H9 (cell line): ENCODE measurements at regions not wholly inside any gene's neighbourhood (a gene's known extent, or its start where the extent isn't known, plus 50 kb on each side); places are given as distances from the start of the nearest gene placed in this dataset.

Source experiments
- DNase-seq: peaks from one replicate; pipeline ENCODE4 v3.0.0-alpha.2; 2017
- H2AFZ ChIP-seq: one replicate; pipeline ENCODE4 v1.6.1; 2013; ENCODE audit warnings: mild to moderate bottlenecking, low read length, control low read depth, moderate library complexity
- H2AK5ac ChIP-seq: 2 replicates; pipeline ENCODE4 v1.6.1; 2013; ENCODE audit warnings: low read length, control low read depth, mixed read lengths; ENCODE audit not compliant: insufficient read length
- H2BK120ac ChIP-seq: one replicate; pipeline ENCODE4 v1.6.1; 2013; ENCODE audit warnings: low read depth, mild to moderate bottlenecking, low read length, control low read depth, inconsistent platforms; ENCODE audit not compliant: poor library complexity, severe bottlenecking
- H2BK12ac ChIP-seq: 2 replicates; pipeline ENCODE4 v1.6.1; 2013; ENCODE audit warnings: low read length, control low read depth, mixed read lengths, low read depth; ENCODE audit not compliant: insufficient read length
- H2BK15ac ChIP-seq: 2 replicates; pipeline ENCODE4 v1.6.1; 2013; ENCODE audit warnings: low read depth, low read length, control low read depth
- H2BK20ac ChIP-seq: one replicate; pipeline ENCODE4 v1.6.1; 2013; ENCODE audit warnings: low read depth, mild to moderate bottlenecking, low read length, control low read depth, inconsistent platforms; ENCODE audit not compliant: poor library complexity, severe bottlenecking
- H2BK5ac ChIP-seq: 2 replicates; pipeline ENCODE4 v1.6.1; 2013; ENCODE audit warnings: low read length, control low read depth, mixed read lengths; ENCODE audit not compliant: insufficient read length
- H3K14ac ChIP-seq: 2 replicates; pipeline ENCODE4 v1.6.1; 2013; ENCODE audit warnings: low read length, control low read depth; ENCODE audit not compliant: insufficient read depth
- H3K18ac ChIP-seq: 2 replicates; pipeline ENCODE4 v1.6.1; 2013; ENCODE audit warnings: low read depth, mild to moderate bottlenecking, mixed read lengths, low read length, control low read depth; ENCODE audit not compliant: insufficient read length
- H3K23ac ChIP-seq: 2 replicates; pipeline ENCODE4 v1.6.1; 2013; ENCODE audit warnings: low read length, control low read depth, mixed read lengths, low read depth; ENCODE audit not compliant: insufficient read length
- H3K23me2 ChIP-seq: 2 replicates; pipeline ENCODE4 v1.6.1; 2013; ENCODE audit warnings: low read depth, mild to moderate bottlenecking, mixed read lengths, low read length, control low read depth; ENCODE audit not compliant: insufficient read length, poor library complexity, severe bottlenecking
- H3K27ac ChIP-seq: 2 replicates; pipeline ENCODE4 v1.5.1; 2013; ENCODE audit warnings: low read length, control low read depth, mixed read lengths, low read depth; ENCODE audit not compliant: insufficient read length
- H3K27me3 ChIP-seq: 2 replicates; pipeline ENCODE4 v1.6.1; 2013; ENCODE audit warnings: low read length, control low read depth, inconsistent platforms; ENCODE audit not compliant: insufficient read depth
- H3K4ac ChIP-seq: 2 replicates; pipeline ENCODE4 v1.6.1; 2013; ENCODE audit warnings: low read depth, mild to moderate bottlenecking, control low read depth, inconsistent platforms, low read length, moderate library complexity
- H3K4me1 ChIP-seq: 2 replicates; pipeline ENCODE4 v1.6.1; 2013; ENCODE audit warnings: low read length, control low read depth, inconsistent platforms; ENCODE audit not compliant: insufficient read depth
- H3K4me2 ChIP-seq: 2 replicates; pipeline ENCODE4 v1.6.1; 2013; ENCODE audit warnings: low read length, control low read depth, mixed read lengths; ENCODE audit not compliant: insufficient read length, insufficient read depth
- H3K56ac ChIP-seq: 2 replicates; pipeline ENCODE4 v1.6.1; 2013; ENCODE audit warnings: low read depth, mild to moderate bottlenecking, mixed read lengths, low read length, control low read depth; ENCODE audit not compliant: insufficient read length
- H3K79me1 ChIP-seq: 2 replicates; pipeline ENCODE4 v1.6.1; 2013; ENCODE audit warnings: low read depth, mild to moderate bottlenecking, moderate library complexity, low read length, control low read depth, inconsistent platforms; ENCODE audit not compliant: insufficient read depth, poor library complexity, severe bottlenecking
- H3K79me2 ChIP-seq: 2 replicates; pipeline ENCODE4 v1.6.1; 2013; ENCODE audit warnings: low read length, control low read depth, inconsistent platforms; ENCODE audit not compliant: insufficient read depth
- H3K9ac ChIP-seq: 2 replicates; pipeline ENCODE4 v1.6.1; 2013; ENCODE audit warnings: low read length, control low read depth, mixed read lengths; ENCODE audit not compliant: insufficient read length; ENCODE audit errors: extremely low read depth
- H3K9me3 ChIP-seq: one replicate; pipeline ENCODE4 v1.6.1; 2013; ENCODE audit warnings: low read depth, low read length, inconsistent platforms; ENCODE audit not compliant: control insufficient read depth
- H3T11ph ChIP-seq: one replicate; pipeline ENCODE4 v1.6.1; 2013; ENCODE audit warnings: mild to moderate bottlenecking, low read length, control low read depth, inconsistent platforms
- H4K20me1 ChIP-seq: one replicate; pipeline ENCODE4 v1.6.1; 2013; ENCODE audit not compliant: control insufficient read depth, insufficient read length, insufficient read depth
- H4K5ac ChIP-seq: 2 replicates; pipeline ENCODE4 v1.6.1; 2013; ENCODE audit warnings: low read depth, mild to moderate bottlenecking, mixed read lengths, low read length, control low read depth; ENCODE audit not compliant: insufficient read length
- H4K8ac ChIP-seq: replicated peaks from 2 replicates; pipeline ENCODE4 v1.6.1; 2013; ENCODE audit warnings: low read length, control low read depth, mixed read lengths, low read depth; ENCODE audit not compliant: insufficient read length
- H4K91ac ChIP-seq: 2 replicates; pipeline ENCODE4 v1.6.1; 2013; ENCODE audit warnings: low read depth, mild to moderate bottlenecking, moderate library complexity, mixed read lengths, low read length, control low read depth; ENCODE audit not compliant: insufficient read length
- H3K27ac Mint-ChIP-seq, 3 experiments: 2 replicates in 2 of 3; 3 replicates in 1 of 3; pipeline ENCODE4 v1.8.0; 2020 to 2021; ENCODE audit warnings: mixed read lengths in 3 of 3, mild to moderate bottlenecking in 1 of 3, moderate library complexity in 1 of 3
- H3K27me3 Mint-ChIP-seq: 2 replicates; pipeline ENCODE4 v1.8.0; 2021; ENCODE audit warnings: low read depth, mild to moderate bottlenecking, moderate library complexity, mixed read lengths
- H3K36me3 Mint-ChIP-seq, 3 experiments: 2 replicates in 2 of 3; 3 replicates in 1 of 3; pipeline ENCODE4 v1.8.0; 2020 to 2021; ENCODE audit warnings: low read depth in 3 of 3, mixed read lengths in 3 of 3; ENCODE audit not compliant: insufficient read depth in 1 of 3
- H3K4me1 Mint-ChIP-seq, 2 experiments: 2 replicates each; pipeline ENCODE4 v1.8.0; 2020; ENCODE audit warnings: mixed read lengths in 2 of 2
- H3K4me3 Mint-ChIP-seq, 2 experiments: 2 replicates in 1 of 2; 3 replicates in 1 of 2; pipeline ENCODE4 v1.8.0; 2020 to 2021; ENCODE audit warnings: mild to moderate bottlenecking in 2 of 2, mixed read lengths in 2 of 2, moderate library complexity in 1 of 2
- H3K9me3 Mint-ChIP-seq, 2 experiments: 2 replicates in 1 of 2; 3 replicates in 1 of 2; pipeline ENCODE4 v1.8.0; 2020; ENCODE audit warnings: mild to moderate bottlenecking in 2 of 2, mixed read lengths in 2 of 2, moderate library complexity in 1 of 2
- CTCF ChIP-seq: fragments of 200-600 bp; sonication (generic); conservative IDR thresholded peaks from 3 replicates; pipeline ENCODE4 v1.8.0; 2021; ENCODE audit warnings: antibody characterized with exemption, mild to moderate bottlenecking
- WGBS: extraction: QIAGEN DNeasy Blood & Tissue Kit; methylation state at CpG from one replicate; pipeline ENCODE4 v1.1.7; 2013; ENCODE audit warnings: missing lambda C conversion rate, low lambda C conversion rate, mixed read lengths; ENCODE audit not compliant: insufficient read length; ENCODE audit errors: extremely low coverage; 5-methylcytosine and 5-hydroxymethylcytosine counted together

- Histone ChIP-seq H4K20me1 (no peaks in the 10 kb centered on the region), H4K5ac (no peak overlapping the region), H4K8ac (no peak overlapping the region), H3K14ac (no peak overlapping the region), H2BK20ac (no peak overlapping the region), H2AFZ (no peak overlapping the region), H2BK12ac (no peak overlapping the region), H3K4me1 (no peaks in the 10 kb centered on the region), H2BK5ac (no peak overlapping the region), H3K18ac (no peak overlapping the region), H2BK120ac (no peak overlapping the region), H2BK15ac (no peak overlapping the region), H3K23ac (no peak overlapping the region), H3K4me2 (no peak overlapping the region), H3K27me3 (no peaks in the 10 kb centered on the region), H3K23me2 (no peaks in the 10 kb centered on the region), H3K27ac (no peak overlapping the region), H3K56ac (no peak overlapping the region), H3T11ph (no peak overlapping the region), H4K91ac (no peak overlapping the region), H3K9me3 (no peaks in the 10 kb centered on the region), H3K79me2 (no peaks in the 10 kb centered on the region), H2AK5ac (no peak overlapping the region), H3K4ac (no peak overlapping the region), H3K79me1 (no peaks in the 10 kb centered on the region), H3K9ac (no peak overlapping the region)
- H3K4me3 Mint-ChIP-seq = no peak overlapping the region
- H3K27ac Mint-ChIP-seq = peak overlapping the region in 1 of 3 experiments; percentile 31; a peak in 1 of 7 replicates
- peaks cover 17% of the 10 kb centered on the region for H3K27me3 Mint-ChIP-seq
- H3K4me1 Mint-ChIP-seq = peaks cover 10% of the 10 kb centered on the region in 2 experiments
- H3K36me3 Mint-ChIP-seq = no peaks in the 10 kb centered on the region
- WGBS = no CpG with 5 or more reads among the region's 13 CpGs
- DNase-seq = no peak
- TF ChIP-seq CTCF = no peak
- H3K9me3 Mint-ChIP-seq = no peaks in the 10 kb centered on the region; a peak in 1 of 5 replicates
These were observed 91.7 kb upstream of the ANKRD10 start for GRCh38 chr13:111006506-111007031.
